OCI-LY1 (cell line): ENCODE measurements at regions not wholly inside any gene's neighbourhood (a gene's known extent, or its start where the extent isn't known, plus 50 kb on each side); places are given as distances from the start of the nearest gene placed in this dataset.

ENCODE experiments used
- CTCF ChIP-seq: fragments of 200-600 bp; sonication (generic), shearing (Covaris generic); IDR thresholded peaks from 2 replicates; pipeline ENCODE4 v1.5.1; 2017; ENCODE audit warnings: mild to moderate bottlenecking, antibody characterized with exemption, low read length, moderate library complexity, mixed read lengths
- EZH2 ChIP-seq: fragments of 200-600 bp; sonication (generic), shearing (Covaris generic); IDR thresholded peaks from 2 replicates; pipeline ENCODE4 v1.8.0; 2017; ENCODE audit warnings: borderline replicate concordance, mixed run types, mild to moderate bottlenecking, antibody characterized with exemption, low read length, moderate library complexity, mixed read lengths

- no peak for TF ChIP-seq CTCF
- no peak for TF ChIP-seq EZH2
These were observed 333.1 kb upstream of the GOT2 start for GRCh38 chr16:59067205-59067604.
